HG03280 (cell line): ENCODE measurements at regions not wholly inside any gene's neighbourhood (a gene's known extent, or its start where the extent isn't known, plus 50 kb on each side); places are given as distances from the start of the nearest gene placed in this dataset.

Source experiments
- ATAC-seq: cut with Tn5 transposase; IDR thresholded peaks from one replicate; pipeline ENCODE4 v1.9.1; 2021; ENCODE audit warnings: mild to moderate bottlenecking, moderate library complexity; ENCODE audit not compliant: unreplicated experiment

GRCh38 chr9:108180541-108180940 is 675.2 kb downstream of the ACTL7B start:
- ATAC-seq: no peak

GRCh38 chr9:108178318-108178717 is 677.5 kb downstream of the ACTL7B start:
- no peak for ATAC-seq

GRCh38 chr9:108168236-108168850 is 678.8 kb upstream of the KLF4 start:
- no peak for ATAC-seq

- ATAC-seq: no peak
These were observed 677.7 kb upstream of the KLF4 start for GRCh38 chr9:108167136-108167900.

GRCh38 chr9:108166519-108166918 is 677.0 kb upstream of the KLF4 start:
- ATAC-seq: no peak

GRCh38 chr9:108163321-108164005 is 673.9 kb upstream of the KLF4 start:
- ATAC-seq: no peak

- ATAC-seq: no peak
These were observed 673.1 kb upstream of the KLF4 start for GRCh38 chr9:108162664-108163063.

- ATAC-seq: no peak
These were observed 671.9 kb upstream of the KLF4 start for GRCh38 chr9:108161503-108161902.

- ATAC-seq: no peak
These were observed 671.3 kb upstream of the KLF4 start for GRCh38 chr9:108160706-108161355.

GRCh38 chr9:108160039-108160438 is 670.5 kb upstream of the KLF4 start:
- no peak for ATAC-seq

GRCh38 chr9:108158236-108158995 is 668.8 kb upstream of the KLF4 start:
- no peak for ATAC-seq

- no peak for ATAC-seq
These were observed 666.9 kb upstream of the KLF4 start for GRCh38 chr9:108156270-108156998.

GRCh38 chr9:108153416-108153815 is 663.8 kb upstream of the KLF4 start:
- ATAC-seq: no peak

- ATAC-seq: no peak
These were observed 661.4 kb upstream of the KLF4 start for GRCh38 chr9:108150736-108151586.

GRCh38 chr9:108149326-108149725 is 659.8 kb upstream of the KLF4 start:
- ATAC-seq: no peak

- ATAC-seq: no peak
These were observed 653.1 kb upstream of the KLF4 start for GRCh38 chr9:108142504-108143201.

GRCh38 chr9:108142142-108142503 is 652.6 kb upstream of the KLF4 start:
- ATAC-seq: no peak

- ATAC-seq: no peak
These were observed 650.3 kb upstream of the KLF4 start for GRCh38 chr9:108139900-108140299.

- ATAC-seq: no peak
These were observed 648.9 kb upstream of the KLF4 start for GRCh38 chr9:108138516-108138915.
